Neural cell (in vitro differentiated cells): ENCODE measurements at regions not wholly inside any gene's neighbourhood (a gene's known extent, or its start where the extent isn't known, plus 50 kb on each side); places are given as distances from the start of the nearest gene placed in this dataset.

ENCODE experiments used
- H2AFZ ChIP-seq: fragments of 200-600, 300-800 bp; sonication (generic), shearing (Covaris generic); 2 replicates; pipeline ENCODE4 v1.6.0; 2014; ENCODE audit warnings: low read depth, mild to moderate bottlenecking, antibody characterized with exemption, low read length, moderate library complexity
- H3F3A ChIP-seq: fragments of 200-600 bp; shearing (Covaris generic); 2 replicates; pipeline ENCODE4 v1.6.1; 2016; ENCODE audit warnings: mild to moderate bottlenecking, moderate library complexity, mixed read lengths, antibody characterized with exemption, low read length; ENCODE audit not compliant: insufficient read depth, poor library complexity, severe bottlenecking
- H3K27ac ChIP-seq: fragments of 200-600, 300-800 bp; sonication (generic), shearing (Covaris generic); 2 replicates; pipeline ENCODE4 v1.5.1; 2014; ENCODE audit warnings: mild to moderate bottlenecking, low read length, moderate library complexity
- H3K27me3 ChIP-seq: fragments of 300-800, 200-600 bp; sonication (generic), shearing (Covaris generic); 2 replicates; pipeline ENCODE4 v1.6.0; 2014; ENCODE audit warnings: mild to moderate bottlenecking, low read depth, low read length, moderate library complexity; ENCODE audit not compliant: insufficient read depth
- H3K36me3 ChIP-seq: fragments of 300-800, 200-600 bp; sonication (generic), shearing (Covaris generic); 2 replicates; pipeline ENCODE4 v1.5.1; 2014; ENCODE audit warnings: mild to moderate bottlenecking, antibody characterized with exemption, low read length, moderate library complexity; ENCODE audit not compliant: insufficient read depth
- H3K4me2 ChIP-seq: fragments of 300-800, 200-600 bp; sonication (generic), shearing (Covaris generic); 2 replicates; pipeline ENCODE4 v1.6.0; 2014; ENCODE audit warnings: mild to moderate bottlenecking, low read length
- H3K4me3 ChIP-seq: fragments of 300-800, 200-600 bp; sonication (generic), shearing (Covaris generic); 2 replicates; pipeline ENCODE4 v1.5.1; 2014; ENCODE audit warnings: mild to moderate bottlenecking, low read length, moderate library complexity
- H3K79me2 ChIP-seq: fragments of 200-600 bp; shearing (Covaris generic); replicated peaks from 2 replicates; pipeline ENCODE4 v1.6.0; 2014; ENCODE audit warnings: mild to moderate bottlenecking, low read length, moderate library complexity; ENCODE audit not compliant: insufficient read depth
- H3K9ac ChIP-seq: fragments of 300-800, 200-600 bp; sonication (generic), shearing (Covaris generic); 2 replicates; pipeline ENCODE4 v1.6.1; 2016; ENCODE audit warnings: mild to moderate bottlenecking, low read length, mixed read lengths
- H3K9me2 ChIP-seq: fragments of 200-600 bp; shearing (Covaris generic); 2 replicates; pipeline ENCODE4 v1.6.1; 2016; ENCODE audit warnings: mild to moderate bottlenecking, low read length, mixed read lengths; ENCODE audit not compliant: insufficient read depth
- H3K9me3 ChIP-seq: fragments of 200-600, 300-800 bp; sonication (generic), shearing (Covaris generic); 2 replicates; pipeline ENCODE4 v1.6.1; 2016; ENCODE audit warnings: mild to moderate bottlenecking, mixed run types, low read length, moderate library complexity, mixed read lengths
- H4K20me1 ChIP-seq: fragments of 200-600 bp; shearing (Covaris generic); 2 replicates; pipeline ENCODE4 v1.6.1; 2016; ENCODE audit warnings: mild to moderate bottlenecking, mixed run types; ENCODE audit not compliant: insufficient read depth
- EP300 ChIP-seq: fragments of 450-650 bp; conservative IDR thresholded peaks from 2 replicates; pipeline ENCODE4 v1.6.1; 2014; ENCODE audit warnings: antibody characterized with exemption, mild to moderate bottlenecking, moderate library complexity; ENCODE audit not compliant: poor library complexity, severe bottlenecking
- EZH2 ChIP-seq: fragments of 200-600, 300-800 bp; shearing (Covaris generic), sonication (generic); IDR thresholded peaks from 2 replicates; pipeline ENCODE4 v1.6.1; 2014; ENCODE audit warnings: antibody characterized with exemption, low read length, borderline replicate concordance, mild to moderate bottlenecking; ENCODE audit not compliant: insufficient read depth, poor library complexity, severe bottlenecking
- MXI1 ChIP-seq: fragments of 450-650 bp; conservative IDR thresholded peaks from 2 replicates; pipeline ENCODE4 v1.6.1; 2014; ENCODE audit warnings: antibody characterized with exemption, mild to moderate bottlenecking; ENCODE audit not compliant: poor library complexity, severe bottlenecking
- POLR2AphosphoS5 ChIP-seq: IDR thresholded peaks from 2 replicates; pipeline ENCODE4 v1.6.1; 2012
- RAD21 ChIP-seq: fragments of 450-650 bp; conservative IDR thresholded peaks from 2 replicates; pipeline ENCODE4 v1.6.1; 2014; ENCODE audit warnings: antibody characterized with exemption, mild to moderate bottlenecking, moderate library complexity
- SMC3 ChIP-seq: fragments of 450-650 bp; conservative IDR thresholded peaks from 2 replicates; pipeline ENCODE4 v1.6.1; 2014; ENCODE audit warnings: antibody characterized with exemption, mild to moderate bottlenecking, moderate library complexity; ENCODE audit not compliant: poor library complexity
- TAF1 ChIP-seq: IDR thresholded peaks from 2 replicates; pipeline ENCODE4 v1.6.1; 2012; ENCODE audit warnings: low read depth
- TF ChIP-seq, protein P1 (sequence below): IDR thresholded peaks from 2 replicates; pipeline ENCODE4 v1.6.1; 2012; ENCODE audit warnings: borderline replicate concordance
- TF ChIP-seq, protein P2 (sequence below): fragments of 450-650 bp; IDR thresholded peaks from 2 replicates; pipeline ENCODE4 v1.5.1; 2014; ENCODE audit warnings: antibody characterized with exemption, mild to moderate bottlenecking, moderate library complexity; ENCODE audit not compliant: poor library complexity, severe bottlenecking

DNA sequence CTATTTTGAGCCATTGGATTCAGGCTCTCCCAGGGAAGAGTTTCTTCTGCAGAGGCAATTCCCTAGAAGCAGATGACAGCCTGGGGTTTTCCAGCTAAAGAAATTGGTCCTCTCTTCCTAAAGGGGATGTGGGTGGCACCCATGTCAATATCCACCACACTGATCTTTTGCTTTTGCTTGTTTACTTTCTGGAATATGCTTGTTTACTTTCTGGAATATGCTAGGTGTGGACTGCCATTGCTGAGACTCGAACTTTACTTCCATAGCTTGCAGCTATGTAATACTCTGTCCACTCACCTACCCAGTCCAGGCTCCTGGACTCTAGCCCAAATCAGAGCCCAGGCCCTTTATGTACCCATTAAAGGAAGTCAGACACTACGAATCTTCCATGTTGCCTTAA, 92.1 kb upstream of the SMYD2 start:
- Histone ChIP-seq H3K9me2 (no peaks in the 10 kb centered on the region), H3K4me3 (no peak overlapping the region), H2AFZ (no peak overlapping the region), H3K27ac (no peak overlapping the region), H3K36me3 (no peaks in the 10 kb centered on the region), H4K20me1 (no peaks in the 10 kb centered on the region), H3K27me3 (peaks cover 29% of the 10 kb centered on the region), H3F3A (no peaks in the 10 kb centered on the region), H3K9ac (no peak overlapping the region), H3K79me2 (no peaks in the 10 kb centered on the region), H3K9me3 (no peaks in the 10 kb centered on the region), H3K4me2 (no peak overlapping the region)
- TF ChIP-seq RAD21 (no peak), SMC3 (no peak), POLR2AphosphoS5 (no peak), TAF1 (no peak), MXI1 (no peak), EP300 (no peak)
- TF ChIP-seq, protein P1, sequence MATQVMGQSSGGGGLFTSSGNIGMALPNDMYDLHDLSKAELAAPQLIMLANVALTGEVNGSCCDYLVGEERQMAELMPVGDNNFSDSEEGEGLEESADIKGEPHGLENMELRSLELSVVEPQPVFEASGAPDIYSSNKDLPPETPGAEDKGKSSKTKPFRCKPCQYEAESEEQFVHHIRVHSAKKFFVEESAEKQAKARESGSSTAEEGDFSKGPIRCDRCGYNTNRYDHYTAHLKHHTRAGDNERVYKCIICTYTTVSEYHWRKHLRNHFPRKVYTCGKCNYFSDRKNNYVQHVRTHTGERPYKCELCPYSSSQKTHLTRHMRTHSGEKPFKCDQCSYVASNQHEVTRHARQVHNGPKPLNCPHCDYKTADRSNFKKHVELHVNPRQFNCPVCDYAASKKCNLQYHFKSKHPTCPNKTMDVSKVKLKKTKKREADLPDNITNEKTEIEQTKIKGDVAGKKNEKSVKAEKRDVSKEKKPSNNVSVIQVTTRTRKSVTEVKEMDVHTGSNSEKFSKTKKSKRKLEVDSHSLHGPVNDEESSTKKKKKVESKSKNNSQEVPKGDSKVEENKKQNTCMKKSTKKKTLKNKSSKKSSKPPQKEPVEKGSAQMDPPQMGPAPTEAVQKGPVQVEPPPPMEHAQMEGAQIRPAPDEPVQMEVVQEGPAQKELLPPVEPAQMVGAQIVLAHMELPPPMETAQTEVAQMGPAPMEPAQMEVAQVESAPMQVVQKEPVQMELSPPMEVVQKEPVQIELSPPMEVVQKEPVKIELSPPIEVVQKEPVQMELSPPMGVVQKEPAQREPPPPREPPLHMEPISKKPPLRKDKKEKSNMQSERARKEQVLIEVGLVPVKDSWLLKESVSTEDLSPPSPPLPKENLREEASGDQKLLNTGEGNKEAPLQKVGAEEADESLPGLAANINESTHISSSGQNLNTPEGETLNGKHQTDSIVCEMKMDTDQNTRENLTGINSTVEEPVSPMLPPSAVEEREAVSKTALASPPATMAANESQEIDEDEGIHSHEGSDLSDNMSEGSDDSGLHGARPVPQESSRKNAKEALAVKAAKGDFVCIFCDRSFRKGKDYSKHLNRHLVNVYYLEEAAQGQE, result no peak
- TF ChIP-seq, protein P2, sequence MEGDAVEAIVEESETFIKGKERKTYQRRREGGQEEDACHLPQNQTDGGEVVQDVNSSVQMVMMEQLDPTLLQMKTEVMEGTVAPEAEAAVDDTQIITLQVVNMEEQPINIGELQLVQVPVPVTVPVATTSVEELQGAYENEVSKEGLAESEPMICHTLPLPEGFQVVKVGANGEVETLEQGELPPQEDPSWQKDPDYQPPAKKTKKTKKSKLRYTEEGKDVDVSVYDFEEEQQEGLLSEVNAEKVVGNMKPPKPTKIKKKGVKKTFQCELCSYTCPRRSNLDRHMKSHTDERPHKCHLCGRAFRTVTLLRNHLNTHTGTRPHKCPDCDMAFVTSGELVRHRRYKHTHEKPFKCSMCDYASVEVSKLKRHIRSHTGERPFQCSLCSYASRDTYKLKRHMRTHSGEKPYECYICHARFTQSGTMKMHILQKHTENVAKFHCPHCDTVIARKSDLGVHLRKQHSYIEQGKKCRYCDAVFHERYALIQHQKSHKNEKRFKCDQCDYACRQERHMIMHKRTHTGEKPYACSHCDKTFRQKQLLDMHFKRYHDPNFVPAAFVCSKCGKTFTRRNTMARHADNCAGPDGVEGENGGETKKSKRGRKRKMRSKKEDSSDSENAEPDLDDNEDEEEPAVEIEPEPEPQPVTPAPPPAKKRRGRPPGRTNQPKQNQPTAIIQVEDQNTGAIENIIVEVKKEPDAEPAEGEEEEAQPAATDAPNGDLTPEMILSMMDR, result no peak

DNA sequence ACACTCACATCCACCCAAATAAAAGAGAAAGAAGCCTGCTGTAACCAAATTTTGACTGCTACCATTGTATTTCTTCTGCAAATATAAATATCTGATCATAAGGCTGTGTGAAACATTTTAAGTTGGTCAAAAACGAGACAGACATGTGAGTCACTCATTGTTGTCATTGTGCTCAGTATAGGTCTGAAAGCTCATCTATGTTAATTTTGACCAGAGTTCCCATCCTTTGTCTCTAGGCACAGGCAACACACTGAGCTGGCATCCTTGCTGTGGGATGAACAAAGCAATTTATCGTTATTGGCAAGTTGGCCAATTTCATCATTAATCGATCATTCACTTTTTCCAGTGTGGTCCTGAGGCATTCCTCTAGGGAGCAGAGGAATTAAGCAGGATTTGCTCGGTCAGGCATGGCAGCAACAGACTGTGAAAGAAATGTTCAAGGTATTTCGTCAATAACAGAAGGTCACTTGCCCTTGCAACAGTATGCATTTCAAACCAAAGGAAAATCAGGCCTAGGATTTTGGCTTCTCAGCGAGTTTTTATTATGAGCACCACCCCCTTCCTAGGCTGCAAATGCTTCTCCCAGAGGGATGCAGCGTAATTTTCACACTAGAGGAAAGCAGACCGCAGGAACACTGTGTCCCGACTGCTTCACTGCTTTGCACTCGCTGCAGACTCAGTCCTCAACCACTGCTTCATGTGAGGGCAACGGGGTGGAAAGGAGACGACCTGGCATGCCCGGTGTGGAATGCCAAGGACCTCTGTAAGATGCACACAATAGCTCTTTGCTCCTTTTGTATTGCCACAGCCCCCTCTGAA, 87.9 kb upstream of the SMYD2 start:
- Histone ChIP-seq H3K27ac (no peak overlapping the region), H4K20me1 (no peaks in the 10 kb centered on the region), H3K79me2 (no peaks in the 10 kb centered on the region), H3K9me3 (no peaks in the 10 kb centered on the region), H3K36me3 (no peaks in the 10 kb centered on the region), H3K4me3 (peak overlapping the region; percentile 5), H3F3A (no peaks in the 10 kb centered on the region), H3K4me2 (no peak overlapping the region), H3K27me3 (peaks cover 11% of the 10 kb centered on the region), H3K9me2 (no peaks in the 10 kb centered on the region), H3K9ac (no peak overlapping the region), H2AFZ (no peak overlapping the region)
- TF ChIP-seq MXI1 (no peak), POLR2AphosphoS5 (no peak), TAF1 (no peak), RAD21 (no peak), SMC3 (no peak), EP300 (no peak), EZH2 (no peak)
- TF ChIP-seq, protein P2, result no peak
- TF ChIP-seq, protein P1, result no peak
